Fibroblast of lung (primary cell): ENCODE measurements at regions not wholly inside any gene's neighbourhood (a gene's known extent, or its start where the extent isn't known, plus 50 kb on each side); places are given as distances from the start of the nearest gene placed in this dataset.

Source experiments
- CTCF ChIP-seq, 2 donors: IDR thresholded peaks in 1 of 2; conservative IDR thresholded peaks in 1 of 2; 1 replicate in 1 of 2; 2 replicates in 1 of 2; pipeline ENCODE4 v1.5.1; 2011 to 2012; ENCODE audit warnings: low read length in 2 of 2, control low read depth in 1 of 2, inconsistent platforms in 1 of 2, low read depth in 1 of 2, mild to moderate bottlenecking in 1 of 2
- EZH2 ChIP-seq: IDR thresholded peaks from 2 replicates; pipeline ENCODE4 v1.5.1; 2012; ENCODE audit warnings: low read length, control low read depth, mild to moderate bottlenecking; ENCODE audit errors: missing control alignments

- TF ChIP-seq CTCF (conservative IDR thresholded peaks at IDR 0.05 in 1 of 2, IDR thresholded peaks at IDR 0.05 in 1 of 2; ENCODE audit: low read depth in 1 of 2, low read length in 2 of 2) (no peak), EZH2 (no peak)
Observed at GRCh38 chr13:64527561-64527960, 2702.6 kb downstream of the PCDH9 start.
